B cell (primary cell): ENCODE measurements at regions not wholly inside any gene's neighbourhood (a gene's known extent, or its start where the extent isn't known, plus 50 kb on each side); places are given as distances from the start of the nearest gene placed in this dataset.

Source experiments
- ATAC-seq: fragments of 200-7000 bp; cut with Tn5 transposase; one replicate; pipeline ENCODE4 v1.10.0; 2021; ENCODE audit warnings: low read depth, mild to moderate bottlenecking, moderate number of reproducible peaks, moderate library complexity
- CTCF ChIA-PET: fragments of 350-600 bp; sonication (Branson Sonifier 250); formaldehyde crosslinking; loops from one replicate; lab custom pipeline; 2021; ENCODE audit warnings: antibody characterized with exemption, inconsistent platforms; lab: Charles Lee
- POLR2A ChIA-PET: fragments of 350-600 bp; sonication (Branson Sonifier 250); formaldehyde crosslinking; loops from one replicate; lab custom pipeline; 2021; ENCODE audit warnings: antibody characterized with exemption; lab: Charles Lee
- DNase-seq: peaks from one replicate; pipeline ENCODE4 v3.0.0; 2013
- H2AFZ ChIP-seq: 2 replicates; pipeline ENCODE4 v1.6.1; 2012; ENCODE audit warnings: mild to moderate bottlenecking, low read depth, low read length; ENCODE audit not compliant: insufficient read depth, poor library complexity, severe bottlenecking
- H3K27ac ChIP-seq, 2 donors: 1 replicate in 1 of 2; 2 replicates in 1 of 2; pipeline ENCODE4 v1.5.1; 2012 to 2013; ENCODE audit warnings: low read length in 2 of 2, mild to moderate bottlenecking in 2 of 2, moderate library complexity in 1 of 2
- H3K27me3 ChIP-seq, 4 experiments: fragments of 200-600 bp in 1 of 4; sonication (generic) in 1 of 4; replicated peaks in 1 of 4; 1 replicate in 2 of 4; 2 replicates in 2 of 4; pipeline versions ENCODE4 v1.6.1 to v1.7.0; 2013 to 2016; ENCODE audit warnings: low read length in 3 of 4, mild to moderate bottlenecking in 2 of 4, mixed read lengths in 1 of 4, moderate library complexity in 1 of 4; ENCODE audit not compliant: insufficient read depth in 4 of 4, control insufficient read depth in 3 of 4; ENCODE audit errors: control extremely low read depth in 1 of 4
- H3K36me3 ChIP-seq, 2 experiments: replicated peaks in 1 of 2; 1 replicate in 1 of 2; 2 replicates in 1 of 2; pipeline versions ENCODE4 v1.6.1 to v1.7.1; 2013; ENCODE audit warnings: low read length in 1 of 2; ENCODE audit not compliant: insufficient read depth in 2 of 2, control insufficient read depth in 1 of 2; ENCODE audit errors: control extremely low read depth in 1 of 2, extremely low read depth in 1 of 2
- H3K4me1 ChIP-seq, 2 donors: fragments of 200-600 bp in 1 of 2; sonication (generic) in 1 of 2; 1 replicate in 1 of 2; 2 replicates in 1 of 2; pipeline versions ENCODE4 v1.5.1 to v1.6.1; 2013 to 2017; ENCODE audit warnings: low read length in 2 of 2; ENCODE audit not compliant: control insufficient read depth in 2 of 2, insufficient read depth in 2 of 2
- H3K4me2 ChIP-seq: replicated peaks from 2 replicates; pipeline ENCODE3; 2012; ENCODE audit warnings: mild to moderate bottlenecking, low read depth, low read length; ENCODE audit not compliant: poor library complexity, severe bottlenecking
- H3K4me3 ChIP-seq, 5 experiments: fragments of 200-600 bp in 1 of 5; sonication (generic) in 1 of 5; 1 replicate in 3 of 5; 2 replicates in 2 of 5; pipeline versions ENCODE4 v1.5.1 to v1.7.0; 2011 to 2016; ENCODE audit warnings: low read length in 4 of 5, mild to moderate bottlenecking in 4 of 5, low read depth in 2 of 5, control low read depth in 1 of 5, moderate library complexity in 1 of 5; ENCODE audit not compliant: insufficient read depth in 1 of 5; ENCODE audit errors: control extremely low read depth in 1 of 5, extremely low read depth in 1 of 5
- H3K79me2 ChIP-seq: fragments of 200-600 bp; sonication (generic); one replicate; pipeline ENCODE4 v1.6.0; 2016; ENCODE audit warnings: low read length; ENCODE audit not compliant: control insufficient read depth, insufficient read depth
- H3K9ac ChIP-seq: fragments of 200-600 bp; sonication (generic); 2 replicates; pipeline ENCODE4 v1.6.1; 2017; ENCODE audit warnings: mild to moderate bottlenecking, low read length, moderate library complexity
- H3K9me3 ChIP-seq, 3 donors: one replicate each; pipeline versions ENCODE4 v1.6.1 to v1.7.1; 2013; ENCODE audit warnings: low read length in 2 of 3; ENCODE audit not compliant: control insufficient read depth in 2 of 3, insufficient read depth in 1 of 3; ENCODE audit errors: control extremely low read depth in 1 of 3
- H4K20me1 ChIP-seq: 2 replicates; pipeline ENCODE4 v1.6.0; 2012; ENCODE audit warnings: mild to moderate bottlenecking, low read length; ENCODE audit not compliant: insufficient read depth, control insufficient read depth, poor library complexity, severe bottlenecking
- H3K27ac Mint-ChIP-seq: one replicate; pipeline ENCODE4 v1.8.0; 2021; ENCODE audit warnings: mixed read lengths
- H3K27me3 Mint-ChIP-seq: one replicate; pipeline ENCODE4 v1.8.0; 2021; ENCODE audit warnings: mixed read lengths
- H3K4me1 Mint-ChIP-seq: one replicate; pipeline ENCODE4 v1.8.0; 2021; ENCODE audit warnings: mixed read lengths
- H3K4me3 Mint-ChIP-seq: one replicate; pipeline ENCODE4 v1.8.0; 2021; ENCODE audit warnings: mixed read lengths
- H3K9me3 Mint-ChIP-seq: one replicate; pipeline ENCODE4 v1.8.0; 2022; ENCODE audit warnings: mixed read lengths; ENCODE audit not compliant: insufficient read depth
- CTCF ChIP-seq: fragments of 200-600 bp; IDR thresholded peaks from one replicate; pipeline ENCODE4 v1.8.0; 2022; ENCODE audit warnings: antibody characterized with exemption, mild to moderate bottlenecking
- EZH2 ChIP-seq: IDR thresholded peaks from 2 replicates; pipeline ENCODE4 v1.6.1; 2012; ENCODE audit warnings: borderline replicate concordance, low read depth, mild to moderate bottlenecking, moderate library complexity, low read length; ENCODE audit not compliant: insufficient read depth, poor library complexity, severe bottlenecking
- WGBS: methylation state at CpG from one replicate; pipeline ENCODE4 v1.1.5; 2013; ENCODE audit warnings: missing lambda C conversion rate; ENCODE audit not compliant: insufficient coverage; 5-methylcytosine and 5-hydroxymethylcytosine counted together
- intact Hi-C: fragments of 100-400 bp; cut with micrococcal nuclease; formaldehyde crosslinking; loops from one replicate; pipeline ENCODE4 v1.10.0; 2022

DNA sequence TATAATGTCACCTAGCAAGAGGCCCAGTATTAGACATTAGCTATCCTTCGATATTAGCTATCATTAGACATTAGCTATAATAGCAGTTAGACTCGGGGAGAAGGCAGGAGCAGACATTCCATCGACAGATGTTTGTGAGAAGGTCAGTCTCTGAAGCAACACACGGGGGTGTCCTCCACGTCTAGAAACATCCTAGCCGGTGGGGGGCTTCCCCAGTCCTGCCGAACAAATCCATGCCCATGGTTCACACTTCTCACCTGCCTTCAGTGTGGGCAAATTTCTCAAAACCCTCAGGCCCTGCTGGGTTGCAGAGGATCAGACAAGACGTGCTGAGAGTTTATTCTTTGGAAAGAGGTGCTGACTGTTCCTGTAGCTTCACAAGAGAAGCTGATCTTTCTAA is 151.1 kb downstream of the IRF8 start:
- no peak overlapping the region for H3K4me3 Mint-ChIP-seq
- H4K20me1 ChIP-seq, result no peaks in the 10 kb centered on the region
- no peak overlapping the region for H3K27ac Mint-ChIP-seq
- H3K27ac ChIP-seq, result no peak overlapping the region
- H3K27me3 Mint-ChIP-seq, result peaks cover 45% of the 10 kb centered on the region
- H2AFZ ChIP-seq, result no peak overlapping the region
- TF ChIP-seq CTCF, result no peak
- no peak for TF ChIP-seq EZH2
- POLR2A ChIA-PET, result no interaction called here
- peaks cover 0 to 38% (median 13%) of the 10 kb centered on the region in 4 experiments for H3K27me3 ChIP-seq
- H3K4me2 ChIP-seq, result no peak overlapping the region
- WGBS, result 95% methylated on average over 6 of the region's 8 CpGs
- peaks cover 5 to 6% of the 10 kb centered on the region in 2 donors for H3K4me1 ChIP-seq
- intact Hi-C loops, result no loop called here
- no peaks in the 10 kb centered on the region for H3K9me3 Mint-ChIP-seq
- no peaks in the 10 kb centered on the region for H3K79me2 ChIP-seq
- CTCF ChIA-PET, result interaction anchor here (0.6 kb wide), 1 partner anchor 306 kb away, joined by 3 read pairs; no protein-coding TSS in a partner anchor
- no peak for DNase-seq
- ATAC-seq, result no peak
- H3K36me3 ChIP-seq, result no peaks in the 10 kb centered on the region
- no peak overlapping the region for H3K9ac ChIP-seq
- H3K4me1 Mint-ChIP-seq, result peaks cover 5% of the 10 kb centered on the region
- H3K9me3 ChIP-seq, result no peaks in the 10 kb centered on the region
- H3K4me3 ChIP-seq, result no peak overlapping the region

DNA sequence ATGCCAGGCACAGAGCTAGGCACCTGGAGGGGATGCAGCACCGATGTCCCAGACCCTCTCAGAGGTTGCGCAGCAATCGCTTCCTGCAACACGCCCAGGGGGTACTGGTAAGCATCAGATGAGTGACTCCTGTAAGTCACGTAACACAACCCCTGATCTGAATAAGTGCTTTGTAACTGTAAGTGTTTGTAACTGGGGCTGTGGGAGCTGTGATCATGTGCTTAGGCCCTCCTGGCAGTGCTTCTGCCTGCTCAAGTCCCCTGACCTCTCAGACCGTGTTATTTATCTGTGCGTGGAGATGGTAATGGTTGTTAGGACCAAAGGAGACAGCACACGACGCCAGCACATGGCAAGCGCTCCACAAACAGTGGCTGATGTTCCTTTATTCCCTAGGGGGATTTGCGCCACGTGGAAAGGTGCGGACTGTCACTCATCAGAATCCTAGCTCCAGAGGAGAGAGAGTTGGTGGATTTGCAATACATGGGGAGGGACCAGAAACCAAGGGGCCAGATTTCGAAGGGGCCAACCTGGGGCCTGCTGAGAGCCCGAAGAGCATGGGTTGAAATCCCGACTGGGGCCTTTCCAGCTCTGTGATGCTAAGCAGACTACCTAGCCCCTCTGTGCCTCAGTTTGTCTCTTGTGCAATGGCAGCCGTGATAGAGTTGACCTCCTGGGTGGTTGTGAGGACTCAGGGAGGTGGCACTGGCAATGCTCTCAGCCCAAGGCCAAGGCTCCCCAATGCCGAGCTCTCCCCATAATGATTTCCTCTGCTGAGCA is 151.8 kb downstream of the IRF8 start:
- peaks cover 43% of the 10 kb centered on the region for H3K27me3 Mint-ChIP-seq
- POLR2A ChIA-PET, result no interaction called here
- H3K4me2 ChIP-seq, result no peak overlapping the region

More for the DNA sequence above, 151.8 kb downstream of the IRF8 start:
- Histone ChIP-seq H3K79me2 (no peaks in the 10 kb centered on the region), H3K36me3 (no peaks in the 10 kb centered on the region), H3K4me1 (no peaks in the 10 kb centered on the region), H3K27ac (no peak overlapping the region), H3K9ac (no peak overlapping the region), H2AFZ (no peak overlapping the region), H4K20me1 (no peaks in the 10 kb centered on the region), H3K9me3 (no peaks in the 10 kb centered on the region), H3K27me3 (peaks cover 0 to 38% (median 13%) of the 10 kb centered on the region in 4 experiments), H3K4me3 (no peak overlapping the region)
- ATAC-seq, result no peak
- TF ChIP-seq EZH2, result no peak
- CTCF ChIA-PET, result no interaction called here
- H3K4me1 Mint-ChIP-seq, result no peaks in the 10 kb centered on the region
- 92% methylated on average over 16 of the region's 18 CpGs for WGBS
- intact Hi-C loops, result no loop called here
- H3K27ac Mint-ChIP-seq, result no peak overlapping the region
- H3K9me3 Mint-ChIP-seq, result no peaks in the 10 kb centered on the region
- no peak for DNase-seq
- no peak overlapping the region for H3K4me3 Mint-ChIP-seq
